ENCODE measurements at regions not wholly inside any gene's neighbourhood (a gene's known extent, or its start where the extent isn't known, plus 50 kb on each side); places are given as distances from the start of the nearest gene placed in this dataset.
"Not testable (repeated sequence)": the region's sequence is repeated elsewhere in the genome, so short reads cannot be mapped to it uniquely, and the experiment has no call there.

GRCh38 chr14:35952584-35952983 is 126.4 kb downstream of the BRMS1L start:
- no peak overlapping the region for H3K4me3 ChIP-seq (ENCODE audit: low read length)

GRCh38 chr14:35949920-35950513 is 123.9 kb downstream of the BRMS1L start:
- H3K4me3 ChIP-seq (ENCODE audit: low read length): no peak overlapping the region
- H3K4me1 ChIP-seq (ENCODE audit: insufficient read depth, low read length): no peaks in the 10 kb centered on the region

More at GRCh38 chr14:35952584-35952983, 126.4 kb downstream of the BRMS1L start:
- H3K27me3 ChIP-seq (ENCODE audit: insufficient read depth, low read length): no peaks in the 10 kb centered on the region
- no peaks in the 10 kb centered on the region for H3K9me3 ChIP-seq (ENCODE audit: low read depth, low read length)
- H3K4me1 ChIP-seq (ENCODE audit: insufficient read depth, low read length): no peaks in the 10 kb centered on the region

GRCh38 chr14:35947983-35948382 is 121.8 kb downstream of the BRMS1L start:
- not testable (repeated sequence) for H3K4me1 ChIP-seq (ENCODE audit: insufficient read depth, low read length); H3K27me3 ChIP-seq (ENCODE audit: insufficient read depth, low read length); H3K9me3 ChIP-seq (ENCODE audit: low read depth, low read length); H3K4me3 ChIP-seq (ENCODE audit: low read length)

More at GRCh38 chr14:35949920-35950513, 123.9 kb downstream of the BRMS1L start:
- Histone ChIP-seq H3K27me3 (ENCODE audit: insufficient read depth, low read length) (no peaks in the 10 kb centered on the region), H3K9me3 (ENCODE audit: low read depth, low read length) (no peaks in the 10 kb centered on the region)

GRCh38 chr14:35944847-35945246 is 118.7 kb downstream of the BRMS1L start:
- Histone ChIP-seq H3K27me3 (ENCODE audit: insufficient read depth, low read length) (no peaks in the 10 kb centered on the region), H3K4me3 (ENCODE audit: low read length) (no peak overlapping the region), H3K9me3 (ENCODE audit: low read depth, low read length) (no peaks in the 10 kb centered on the region), H3K4me1 (ENCODE audit: insufficient read depth, low read length) (no peaks in the 10 kb centered on the region)

- Histone ChIP-seq H3K9me3 (ENCODE audit: low read depth, low read length) (no peaks in the 10 kb centered on the region), H3K4me1 (ENCODE audit: insufficient read depth, low read length) (no peaks in the 10 kb centered on the region), H3K27me3 (ENCODE audit: insufficient read depth, low read length) (no peaks in the 10 kb centered on the region), H3K4me3 (ENCODE audit: low read length) (no peak overlapping the region)
Measured at GRCh38 chr14:35940291-35940690, 114.2 kb downstream of the BRMS1L start.

GRCh38 chr14:35938770-35939169 is 112.6 kb downstream of the BRMS1L start:
- Histone ChIP-seq H3K27me3 (ENCODE audit: insufficient read depth, low read length) (no peaks in the 10 kb centered on the region), H3K9me3 (ENCODE audit: low read depth, low read length) (no peaks in the 10 kb centered on the region), H3K4me1 (ENCODE audit: insufficient read depth, low read length) (no peaks in the 10 kb centered on the region), H3K4me3 (ENCODE audit: low read length) (no peak overlapping the region)

- no peaks in the 10 kb centered on the region for H3K27me3 ChIP-seq (ENCODE audit: insufficient read depth, low read length)
- H3K4me1 ChIP-seq (ENCODE audit: insufficient read depth, low read length): no peaks in the 10 kb centered on the region
- H3K9me3 ChIP-seq (ENCODE audit: low read depth, low read length): no peaks in the 10 kb centered on the region
- H3K4me3 ChIP-seq (ENCODE audit: low read length): no peak overlapping the region
Measured at GRCh38 chr14:35934499-35934898, 108.4 kb downstream of the BRMS1L start.

- peak overlapping the region; percentile 15 for H3K4me3 ChIP-seq (ENCODE audit: low read length)
- no peaks in the 10 kb centered on the region for H3K9me3 ChIP-seq (ENCODE audit: low read depth, low read length)
- H3K4me1 ChIP-seq (ENCODE audit: insufficient read depth, low read length): no peaks in the 10 kb centered on the region
- no peaks in the 10 kb centered on the region for H3K27me3 ChIP-seq (ENCODE audit: insufficient read depth, low read length)
Measured at GRCh38 chr14:35932659-35933159, 106.6 kb downstream of the BRMS1L start.

GRCh38 chr14:35932136-35932535 is 106.0 kb downstream of the BRMS1L start:
- H3K27me3 ChIP-seq (ENCODE audit: insufficient read depth, low read length): no peaks in the 10 kb centered on the region
- no peak overlapping the region for H3K4me3 ChIP-seq (ENCODE audit: low read length)
- H3K9me3 ChIP-seq (ENCODE audit: low read depth, low read length): no peaks in the 10 kb centered on the region
- no peaks in the 10 kb centered on the region for H3K4me1 ChIP-seq (ENCODE audit: insufficient read depth, low read length)

- Histone ChIP-seq H3K4me1 (ENCODE audit: insufficient read depth, low read length) (no peaks in the 10 kb centered on the region), H3K27me3 (ENCODE audit: insufficient read depth, low read length) (no peaks in the 10 kb centered on the region), H3K9me3 (ENCODE audit: low read depth, low read length) (no peaks in the 10 kb centered on the region), H3K4me3 (ENCODE audit: low read length) (no peak overlapping the region)
Measured at GRCh38 chr14:35931346-35931745, 105.2 kb downstream of the BRMS1L start.

- Histone ChIP-seq H3K27me3 (ENCODE audit: insufficient read depth, low read length) (no peaks in the 10 kb centered on the region), H3K9me3 (ENCODE audit: low read depth, low read length) (no peaks in the 10 kb centered on the region), H3K4me1 (ENCODE audit: insufficient read depth, low read length) (no peaks in the 10 kb centered on the region), H3K4me3 (ENCODE audit: low read length) (no peak overlapping the region)
Measured at GRCh38 chr14:35929186-35929585, 103.0 kb downstream of the BRMS1L start.

- no peak overlapping the region for H3K4me3 ChIP-seq (ENCODE audit: low read length)
- H3K27me3 ChIP-seq (ENCODE audit: insufficient read depth, low read length): no peaks in the 10 kb centered on the region
- no peaks in the 10 kb centered on the region for H3K9me3 ChIP-seq (ENCODE audit: low read depth, low read length)
- H3K4me1 ChIP-seq (ENCODE audit: insufficient read depth, low read length): no peaks in the 10 kb centered on the region
Measured at GRCh38 chr14:35927727-35928126, 101.6 kb downstream of the BRMS1L start.

GRCh38 chr14:35925319-35925718 is 99.2 kb downstream of the BRMS1L start:
- Histone ChIP-seq H3K4me1 (ENCODE audit: insufficient read depth, low read length) (no peaks in the 10 kb centered on the region), H3K27me3 (ENCODE audit: insufficient read depth, low read length) (no peaks in the 10 kb centered on the region), H3K4me3 (ENCODE audit: low read length) (no peak overlapping the region), H3K9me3 (ENCODE audit: low read depth, low read length) (no peaks in the 10 kb centered on the region)

- H3K27me3 ChIP-seq (ENCODE audit: insufficient read depth, low read length); H3K4me1 ChIP-seq (ENCODE audit: insufficient read depth, low read length); H3K4me3 ChIP-seq (ENCODE audit: low read length); H3K9me3 ChIP-seq (ENCODE audit: low read depth, low read length): not testable (repeated sequence)
Measured at GRCh38 chr14:35922590-35922989, 96.5 kb downstream of the BRMS1L start.

GRCh38 chr14:35921745-35922144 is 95.6 kb downstream of the BRMS1L start:
- Histone ChIP-seq H3K4me3 (ENCODE audit: low read length) (no peak overlapping the region), H3K4me1 (ENCODE audit: insufficient read depth, low read length) (no peaks in the 10 kb centered on the region), H3K27me3 (ENCODE audit: insufficient read depth, low read length) (peaks cover 2% of the 10 kb centered on the region), H3K9me3 (ENCODE audit: low read depth, low read length) (peaks cover under 1% of the 10 kb centered on the region)

Measured in mononuclear cell (primary cell).